Mesodermal cell (in vitro differentiated cells): ENCODE measurements at regions not wholly inside any gene's neighbourhood (a gene's known extent, or its start where the extent isn't known, plus 50 kb on each side); places are given as distances from the start of the nearest gene placed in this dataset.

Experiments used
- H3K27ac ChIP-seq: 2 replicates; pipeline ENCODE4 v1.7.0; 2013; ENCODE audit warnings: mild to moderate bottlenecking, low read depth, low read length, moderate library complexity; ENCODE audit not compliant: severe bottlenecking
- H3K36me3 ChIP-seq: 2 replicates; pipeline ENCODE4 v1.7.1; 2013; ENCODE audit warnings: mild to moderate bottlenecking, low read length, moderate library complexity; ENCODE audit not compliant: control insufficient read depth, insufficient read depth
- H3K4me1 ChIP-seq: one replicate; pipeline ENCODE4 v1.7.1; 2013; ENCODE audit warnings: mild to moderate bottlenecking, low read length; ENCODE audit not compliant: insufficient read depth, control insufficient read depth, poor library complexity, severe bottlenecking
- H3K4me3 ChIP-seq: 2 replicates; pipeline ENCODE4 v1.7.0; 2013; ENCODE audit warnings: low read length, control low read depth, mild to moderate bottlenecking; ENCODE audit not compliant: insufficient read depth, poor library complexity, severe bottlenecking; ENCODE audit errors: extremely low read depth
- H3K9me3 ChIP-seq: 2 replicates; pipeline ENCODE4 v1.7.1; 2013; ENCODE audit warnings: mild to moderate bottlenecking, low read length, moderate library complexity; ENCODE audit not compliant: control insufficient read depth
- WGBS, 2 experiments: methylation state at CpG; one replicate each; pipeline ENCODE4 v1.1.5; 2013; ENCODE audit warnings: missing lambda C conversion rate in 2 of 2; ENCODE audit not compliant: insufficient coverage in 2 of 2; 5-methylcytosine and 5-hydroxymethylcytosine counted together

GRCh38 chr13:40176242-40176641 lies 490.2 kb downstream of the FOXO1 start:
- Histone ChIP-seq H3K36me3 (no peaks in the 10 kb centered on the region), H3K9me3 (no peaks in the 10 kb centered on the region), H3K4me1 (no peaks in the 10 kb centered on the region), H3K4me3 (no peak overlapping the region), H3K27ac (no peak overlapping the region)
- WGBS, 2 experiments: 91 to 93% methylated on average over 5 to 6 of the region's 7 CpGs

GRCh38 chr13:40178130-40178529 lies 488.3 kb downstream of the FOXO1 start:
- Histone ChIP-seq H3K36me3 (no peaks in the 10 kb centered on the region), H3K27ac (no peak overlapping the region), H3K4me3 (no peak overlapping the region), H3K4me1 (peaks cover 8% of the 10 kb centered on the region), H3K9me3 (no peaks in the 10 kb centered on the region)
- 100% methylated on average over 1 of the region's 5 CpGs for WGBS, 2 experiments

- Histone ChIP-seq H3K9me3 (no peaks in the 10 kb centered on the region), H3K4me1 (peaks cover 8% of the 10 kb centered on the region), H3K27ac (no peak overlapping the region), H3K36me3 (no peaks in the 10 kb centered on the region), H3K4me3 (no peak overlapping the region)
- 100% methylated on average over 2 of the region's 3 CpGs; no CpG with 5 or more reads in 1 of the 2 experiments for WGBS, 2 experiments
These were observed 486.8 kb downstream of the FOXO1 start for GRCh38 chr13:40179445-40180281.

- Histone ChIP-seq H3K36me3 (no peaks in the 10 kb centered on the region), H3K27ac (no peak overlapping the region), H3K4me1 (peaks cover 8% of the 10 kb centered on the region), H3K9me3 (no peaks in the 10 kb centered on the region), H3K4me3 (no peak overlapping the region)
- WGBS, 2 experiments: no CpG with 5 or more reads among the region's 1 CpG
These were observed 485.7 kb downstream of the FOXO1 start for GRCh38 chr13:40180776-40181175.

- Histone ChIP-seq H3K27ac (no peak overlapping the region), H3K4me3 (no peak overlapping the region), H3K4me1 (peaks cover 8% of the 10 kb centered on the region), H3K9me3 (no peaks in the 10 kb centered on the region), H3K36me3 (no peaks in the 10 kb centered on the region)
- 60 to 93% methylated on average over 1 to 3 of the region's 4 CpGs for WGBS, 2 experiments
These were observed 485.1 kb downstream of the FOXO1 start for GRCh38 chr13:40181203-40181845.

GRCh38 chr13:40182591-40182990 lies 483.9 kb downstream of the FOXO1 start:
- H3K4me1 ChIP-seq: peaks cover 8% of the 10 kb centered on the region
- H3K4me3 ChIP-seq: no peak overlapping the region
- no peaks in the 10 kb centered on the region for H3K9me3 ChIP-seq
- 92% methylated on average over 2 of the region's 2 CpGs; no CpG with 5 or more reads in 1 of the 2 experiments for WGBS, 2 experiments
- no peak overlapping the region for H3K27ac ChIP-seq
- H3K36me3 ChIP-seq: no peaks in the 10 kb centered on the region

- Histone ChIP-seq H3K27ac (no peak overlapping the region), H3K4me1 (peaks cover 30% of the 10 kb centered on the region), H3K9me3 (no peaks in the 10 kb centered on the region), H3K4me3 (no peak overlapping the region), H3K36me3 (no peaks in the 10 kb centered on the region)
- 80 to 100% methylated on average over 2 of the region's 2 CpGs for WGBS, 2 experiments
These were observed 481.0 kb downstream of the FOXO1 start for GRCh38 chr13:40185414-40185813.

GRCh38 chr13:40186041-40186440 lies 480.4 kb downstream of the FOXO1 start:
- Histone ChIP-seq H3K4me3 (no peak overlapping the region), H3K4me1 (peaks cover 35% of the 10 kb centered on the region), H3K9me3 (no peaks in the 10 kb centered on the region), H3K36me3 (no peaks in the 10 kb centered on the region), H3K27ac (no peak overlapping the region)
- 81 to 90% methylated on average over 2 of the region's 3 CpGs for WGBS, 2 experiments

- Histone ChIP-seq H3K4me1 (peaks cover 38% of the 10 kb centered on the region), H3K9me3 (no peaks in the 10 kb centered on the region)
- WGBS, 2 experiments: 86 to 87% methylated on average over 1 to 5 of the region's 9 CpGs
These were observed 479.7 kb downstream of the FOXO1 start for GRCh38 chr13:40186626-40187323.

GRCh38 chr13:40187324-40187795 lies 479.1 kb downstream of the FOXO1 start:
- H3K36me3 ChIP-seq: no peaks in the 10 kb centered on the region
- no peaks in the 10 kb centered on the region for H3K9me3 ChIP-seq
- no peak overlapping the region for H3K27ac ChIP-seq
- WGBS, 2 experiments: 81 to 87% methylated on average over 10 of the region's 12 CpGs
- H3K4me1 ChIP-seq: peaks cover 35% of the 10 kb centered on the region
- H3K4me3 ChIP-seq: no peak overlapping the region

More at GRCh38 chr13:40186626-40187323, 479.7 kb downstream of the FOXO1 start:
- H3K4me3 ChIP-seq: no peak overlapping the region
- no peaks in the 10 kb centered on the region for H3K36me3 ChIP-seq
- no peak overlapping the region for H3K27ac ChIP-seq
